ENCODE measurements at regions not wholly inside any gene's neighbourhood (a gene's known extent, or its start where the extent isn't known, plus 50 kb on each side); places are given as distances from the start of the nearest gene placed in this dataset.

GRCh38 chr3:71896751-71897150 is 111.8 kb upstream of the PROK2 start:
- Histone ChIP-seq H3K27ac (no peak overlapping the region), H3K4me3 (no peak overlapping the region), H3K9ac (no peak overlapping the region), H3K4me1 (no peaks in the 10 kb centered on the region), H2AFZ (replicated peaks) (no peak overlapping the region), H3K27me3 (no peaks in the 10 kb centered on the region), H3K36me3 (no peaks in the 10 kb centered on the region), H4K20me1 (ENCODE audit: low read depth) (no peaks in the 10 kb centered on the region), H3K79me2 (ENCODE audit: low read depth) (no peaks in the 10 kb centered on the region), H3F3A (ENCODE audit: low read depth) (no peaks in the 10 kb centered on the region), H3K4me2 (no peak overlapping the region), H3K9me3 (ENCODE audit: low read depth) (no peaks in the 10 kb centered on the region)
- H3K27ac Mint-ChIP-seq = no peak overlapping the region
- no peak overlapping the region for H3K4me3 Mint-ChIP-seq
- TF ChIP-seq EZH2 (IDR thresholded peaks at IDR 0.05) (no peak), EZH2phosphoT487 (IDR thresholded peaks at IDR 0.05) (no peak), CTCF (IDR thresholded peaks at IDR 0.05) (no peak)
- no peaks in the 10 kb centered on the region for H3K36me3 Mint-ChIP-seq
- DNase-seq (ENCODE audit: low spot score) = no peak
- peaks cover 3% of the 10 kb centered on the region for H3K4me1 Mint-ChIP-seq
- H3K27me3 Mint-ChIP-seq (ENCODE audit: insufficient read depth, low read depth) = peaks cover 4% of the 10 kb centered on the region
- no peaks in the 10 kb centered on the region for H3K9me3 Mint-ChIP-seq

GRCh38 chr3:71893702-71894479 is 108.9 kb upstream of the PROK2 start:
- H3K27ac Mint-ChIP-seq = no peak overlapping the region
- Histone ChIP-seq H4K20me1 (ENCODE audit: low read depth) (no peaks in the 10 kb centered on the region), H3K36me3 (no peaks in the 10 kb centered on the region), H3K27me3 (no peaks in the 10 kb centered on the region), H3K4me2 (no peak overlapping the region), H3K9ac (no peak overlapping the region), H3K79me2 (ENCODE audit: low read depth) (no peaks in the 10 kb centered on the region), H2AFZ (replicated peaks) (no peak overlapping the region), H3K9me3 (ENCODE audit: low read depth) (no peaks in the 10 kb centered on the region), H3K4me3 (no peak overlapping the region), H3K4me1 (no peaks in the 10 kb centered on the region), H3K27ac (no peak overlapping the region), H3F3A (ENCODE audit: low read depth) (no peaks in the 10 kb centered on the region)
- TF ChIP-seq EZH2 (IDR thresholded peaks at IDR 0.05) = no peak
- no peak for TF ChIP-seq CTCF (IDR thresholded peaks at IDR 0.05)
- no peaks in the 10 kb centered on the region for H3K36me3 Mint-ChIP-seq
- H3K27me3 Mint-ChIP-seq (ENCODE audit: insufficient read depth, low read depth) = peaks cover 4% of the 10 kb centered on the region
- peaks cover 3% of the 10 kb centered on the region for H3K4me1 Mint-ChIP-seq
- no peaks in the 10 kb centered on the region for H3K9me3 Mint-ChIP-seq
- DNase-seq (ENCODE audit: low spot score) = no peak
- no peak overlapping the region for H3K4me3 Mint-ChIP-seq

- Histone ChIP-seq H3K4me1 (no peaks in the 10 kb centered on the region), H3K4me3 (no peak overlapping the region), H4K20me1 (ENCODE audit: low read depth) (no peaks in the 10 kb centered on the region), H3K9me3 (ENCODE audit: low read depth) (no peaks in the 10 kb centered on the region), H3F3A (ENCODE audit: low read depth) (no peaks in the 10 kb centered on the region), H3K27me3 (no peaks in the 10 kb centered on the region), H3K36me3 (no peaks in the 10 kb centered on the region), H3K9ac (no peak overlapping the region), H3K79me2 (ENCODE audit: low read depth) (no peaks in the 10 kb centered on the region), H3K27ac (no peak overlapping the region), H2AFZ (replicated peaks) (no peak overlapping the region), H3K4me2 (no peak overlapping the region)
- Mint-ChIP-seq H3K4me3 (no peak overlapping the region), H3K4me1 (peaks cover 3% of the 10 kb centered on the region), H3K27ac (no peak overlapping the region), H3K36me3 (no peaks in the 10 kb centered on the region), H3K9me3 (no peaks in the 10 kb centered on the region), H3K27me3 (ENCODE audit: insufficient read depth, low read depth) (peaks cover 8% of the 10 kb centered on the region)
- TF ChIP-seq CTCF (IDR thresholded peaks at IDR 0.05) (no peak), EZH2 (IDR thresholded peaks at IDR 0.05) (no peak), EZH2phosphoT487 (IDR thresholded peaks at IDR 0.05) (no peak)
- no peak for DNase-seq (ENCODE audit: low spot score)
These were observed 108.2 kb upstream of the PROK2 start for GRCh38 chr3:71893122-71893521.
